HL-60 (cell line): ENCODE measurements at regions not wholly inside any gene's neighbourhood (a gene's known extent, or its start where the extent isn't known, plus 50 kb on each side); places are given as distances from the start of the nearest gene placed in this dataset.

ENCODE experiments used
- DNase-seq, 2 experiments: peaks; one replicate each; pipeline ENCODE4 v3.0.0-alpha.2; 2010 to 2020; ENCODE audit warnings: low read depth in 1 of 2, low spot score in 1 of 2
- H3K27ac ChIP-seq: fragments of 250-450 bp; sonication (Bioruptor Pico); replicated peaks from 2 replicates; pipeline ENCODE4 v1.5.1; 2020; ENCODE audit warnings: mild to moderate bottlenecking, moderate library complexity
- H3K27me3 ChIP-seq: fragments of 250-450 bp; sonication (Bioruptor Pico); 2 replicates; pipeline ENCODE4 v1.5.1; 2021; ENCODE audit warnings: mild to moderate bottlenecking, moderate library complexity; ENCODE audit not compliant: insufficient read depth, poor library complexity, severe bottlenecking
- H3K4me3 ChIP-seq: replicated peaks from 2 replicates; pipeline ENCODE4 v1.5.1; 2011; ENCODE audit warnings: mild to moderate bottlenecking, control low read depth, low read length; ENCODE audit not compliant: insufficient read depth
- CTCF ChIP-seq: IDR thresholded peaks from one replicate; pipeline ENCODE4 v1.5.1; 2011; ENCODE audit warnings: low read length, control low read depth, inconsistent platforms; ENCODE audit not compliant: insufficient read depth
- GABPA ChIP-seq: IDR thresholded peaks from 2 replicates; pipeline ENCODE4 v1.6.1; 2012; ENCODE audit warnings: low read depth
- POLR2AphosphoS5 ChIP-seq: IDR thresholded peaks from 2 replicates; pipeline ENCODE4 v1.6.1; 2012; ENCODE audit warnings: low read depth
- REST ChIP-seq: IDR thresholded peaks from 2 replicates; pipeline ENCODE4 v1.6.1; 2012; ENCODE audit warnings: low read depth; ENCODE audit not compliant: insufficient replicate concordance
- SPI1 ChIP-seq: IDR thresholded peaks from 2 replicates; pipeline ENCODE4 v1.6.1; 2012; ENCODE audit warnings: low read depth, mild to moderate bottlenecking, borderline replicate concordance

GRCh38 chr20:11850901-11851300 lies 66.8 kb upstream of the BTBD3 start:
- Histone ChIP-seq H3K27ac (no peak overlapping the region), H3K27me3 (no peaks in the 10 kb centered on the region), H3K4me3 (no peak overlapping the region)
- DNase-seq: no peak
- TF ChIP-seq CTCF: no peak
- TF ChIP-seq POLR2AphosphoS5: no peak
- no peak for TF ChIP-seq REST

- H3K4me3 ChIP-seq: no peak overlapping the region
- H3K27ac ChIP-seq: no peak overlapping the region
- no peaks in the 10 kb centered on the region for H3K27me3 ChIP-seq
- no peak for TF ChIP-seq CTCF
- TF ChIP-seq GABPA: no peak
- no peak for TF ChIP-seq POLR2AphosphoS5
- no peak for TF ChIP-seq REST
- TF ChIP-seq SPI1: no peak
- DNase-seq: no peak
Observed at GRCh38 chr20:11851646-11852045, 66.0 kb upstream of the BTBD3 start.

GRCh38 chr20:11852189-11852588 lies 65.5 kb upstream of the BTBD3 start:
- no peak for DNase-seq
- Histone ChIP-seq H3K4me3 (no peak overlapping the region), H3K27me3 (no peaks in the 10 kb centered on the region), H3K27ac (no peak overlapping the region)
- TF ChIP-seq POLR2AphosphoS5 (no peak), GABPA (no peak), CTCF (no peak), SPI1 (no peak), REST (no peak)
